Mesothelial cell of epicardium (in vitro differentiated cells): ENCODE measurements at regions not wholly inside any gene's neighbourhood (a gene's known extent, or its start where the extent isn't known, plus 50 kb on each side); places are given as distances from the start of the nearest gene placed in this dataset.
"Not testable (repeated sequence)": the region's sequence is repeated elsewhere in the genome, so short reads cannot be mapped to it uniquely, and the experiment has no call there.

Source experiments
- DNase-seq, 2 experiments: peaks; one replicate each; pipeline ENCODE4 v3.0.0; 2021; ENCODE audit warnings: low spot score in 2 of 2; ENCODE audit not compliant: unreplicated experiment in 2 of 2
- H3K27ac Mint-ChIP-seq: 2 replicates; pipeline ENCODE4 v1.8.0; 2021; ENCODE audit warnings: mixed read lengths
- H3K27me3 Mint-ChIP-seq: 2 replicates; pipeline ENCODE4 v1.8.0; 2021; ENCODE audit warnings: low read depth, mixed read lengths
- H3K36me3 Mint-ChIP-seq: 2 replicates; pipeline ENCODE4 v1.8.0; 2021; ENCODE audit warnings: mixed read lengths
- H3K4me1 Mint-ChIP-seq: 2 replicates; pipeline ENCODE4 v1.8.0; 2021; ENCODE audit warnings: mixed read lengths
- H3K4me3 Mint-ChIP-seq: 2 replicates; pipeline ENCODE4 v1.8.0; 2021; ENCODE audit warnings: mild to moderate bottlenecking, moderate library complexity, mixed read lengths
- H3K9me3 Mint-ChIP-seq: 2 replicates; pipeline ENCODE4 v1.8.0; 2021; ENCODE audit warnings: mixed read lengths
- CTCF ChIP-seq: fragments of 200-600 bp; sonication (generic); IDR thresholded peaks from one replicate; pipeline ENCODE4 v1.5.0; 2021; ENCODE audit warnings: antibody characterized with exemption; ENCODE audit not compliant: unreplicated experiment

DNA sequence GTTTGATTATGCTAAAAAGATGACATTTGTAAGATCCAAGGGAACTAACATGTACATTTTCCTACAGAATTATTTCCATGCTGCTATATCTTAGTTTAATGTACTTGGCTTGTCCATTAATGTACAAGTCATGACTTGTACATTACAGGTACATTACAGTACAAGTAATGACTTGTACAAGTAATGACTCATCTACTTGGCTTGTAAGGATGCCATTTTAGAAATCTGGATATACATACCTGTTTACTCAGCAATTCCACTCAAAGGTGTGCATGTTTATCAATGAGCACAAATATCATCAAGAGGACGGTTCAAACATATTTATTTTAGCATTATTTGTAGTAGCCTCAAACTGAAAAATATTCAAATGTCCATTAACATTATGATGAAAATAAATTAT lies 87.0 kb upstream of the TRPC4 start:
- DNase-seq = no peak
- Mint-ChIP-seq H3K4me3 (no peak overlapping the region), H3K4me1 (peaks cover 6% of the 10 kb centered on the region), H3K27ac (no peak overlapping the region), H3K36me3 (peaks cover 1% of the 10 kb centered on the region), H3K9me3 (peaks cover 2% of the 10 kb centered on the region), H3K27me3 (no peaks in the 10 kb centered on the region)
- no peak for TF ChIP-seq CTCF

DNA sequence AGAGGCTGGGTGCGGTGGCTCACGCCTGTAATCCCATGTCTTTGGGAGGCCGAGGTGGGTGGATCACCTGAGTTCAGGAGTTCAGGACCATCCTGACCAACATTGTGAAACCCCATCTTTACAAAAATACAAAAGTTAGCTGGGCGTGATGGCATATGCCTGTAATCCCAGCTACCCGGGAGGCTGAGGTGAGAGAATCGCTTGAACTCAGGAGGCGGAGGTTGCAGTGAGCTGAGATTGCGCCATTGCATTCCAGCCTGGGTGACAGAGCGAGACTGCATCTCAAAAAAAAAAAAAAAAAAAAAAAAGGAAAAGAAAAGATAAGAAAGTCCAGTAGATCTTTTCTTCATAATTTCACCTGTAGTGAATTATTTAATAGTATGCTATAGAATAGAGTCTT lies 85.0 kb upstream of the TRPC4 start:
- not testable (repeated sequence) for H3K27me3 Mint-ChIP-seq, H3K4me3 Mint-ChIP-seq, H3K4me1 Mint-ChIP-seq, H3K27ac Mint-ChIP-seq, DNase-seq, H3K36me3 Mint-ChIP-seq, H3K9me3 Mint-ChIP-seq

- Mint-ChIP-seq H3K27ac (no peak overlapping the region), H3K4me1 (peaks cover 6% of the 10 kb centered on the region), H3K27me3 (no peaks in the 10 kb centered on the region), H3K4me3 (no peak overlapping the region), H3K36me3 (no peaks in the 10 kb centered on the region), H3K9me3 (no peaks in the 10 kb centered on the region)
- no peak for DNase-seq
- no peak for TF ChIP-seq CTCF
Measured at GRCh38 chr13:37954191-37954590, 84.6 kb upstream of the TRPC4 start.

- Mint-ChIP-seq H3K27ac (no peak overlapping the region), H3K36me3 (no peaks in the 10 kb centered on the region)
- TF ChIP-seq CTCF = no peak
Measured at GRCh38 chr13:37953696-37954095, 84.1 kb upstream of the TRPC4 start.

GRCh38 chr13:37950016-37950415 lies 80.4 kb upstream of the TRPC4 start:
- no peak overlapping the region for H3K27ac Mint-ChIP-seq
- DNase-seq = no peak
- H3K4me1 Mint-ChIP-seq = peaks cover 17% of the 10 kb centered on the region
- H3K36me3 Mint-ChIP-seq = no peaks in the 10 kb centered on the region
- H3K9me3 Mint-ChIP-seq = no peaks in the 10 kb centered on the region
- no peak overlapping the region for H3K4me3 Mint-ChIP-seq
- TF ChIP-seq CTCF = no peak
- no peaks in the 10 kb centered on the region for H3K27me3 Mint-ChIP-seq

More at GRCh38 chr13:37953696-37954095, 84.1 kb upstream of the TRPC4 start:
- Mint-ChIP-seq H3K4me3 (no peak overlapping the region), H3K4me1 (peaks cover 6% of the 10 kb centered on the region), H3K9me3 (no peaks in the 10 kb centered on the region), H3K27me3 (no peaks in the 10 kb centered on the region)
- no peak for DNase-seq

DNA sequence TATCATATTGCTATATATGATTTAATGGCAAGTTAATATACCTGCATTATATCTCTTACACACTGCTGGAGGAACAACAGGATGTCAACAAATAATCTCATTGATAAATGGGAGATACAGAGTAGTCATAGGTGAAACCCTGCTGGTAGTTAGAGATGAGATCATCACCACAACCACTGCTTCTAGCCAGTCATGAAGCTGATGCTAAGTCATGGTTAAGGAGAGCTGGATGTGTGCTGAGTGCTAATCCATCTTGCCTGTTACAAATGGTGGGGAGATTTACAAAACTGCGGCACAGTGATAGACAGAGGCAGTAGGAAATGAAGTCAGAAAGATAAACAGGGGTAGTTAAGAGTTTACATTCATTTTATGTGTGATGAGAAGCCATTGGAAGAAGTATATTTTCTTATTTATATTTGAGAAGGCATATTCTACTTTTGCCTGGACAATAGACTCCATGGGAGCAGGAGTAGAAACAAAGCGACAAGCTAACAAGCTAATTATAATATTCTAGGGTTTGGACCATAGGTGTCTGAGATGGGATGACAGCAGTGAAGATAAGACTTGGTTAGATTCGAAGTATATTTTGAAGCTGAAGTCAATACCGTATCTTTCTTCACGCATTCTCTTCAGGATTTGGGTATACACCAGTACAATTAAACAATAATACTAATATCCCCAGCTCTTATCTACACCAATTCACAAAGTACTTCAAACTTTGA lies 78.0 kb upstream of the TRPC4 start:
- TF ChIP-seq CTCF = no peak
- H3K27me3 Mint-ChIP-seq = no peaks in the 10 kb centered on the region
- no peak overlapping the region for H3K27ac Mint-ChIP-seq
- H3K36me3 Mint-ChIP-seq = no peaks in the 10 kb centered on the region
- DNase-seq = no peak
- peaks cover 30% of the 10 kb centered on the region for H3K4me1 Mint-ChIP-seq
- no peak overlapping the region for H3K4me3 Mint-ChIP-seq
- no peaks in the 10 kb centered on the region for H3K9me3 Mint-ChIP-seq
